ENCODE measurements at regions not wholly inside any gene's neighbourhood (a gene's known extent, or its start where the extent isn't known, plus 50 kb on each side); places are given as distances from the start of the nearest gene placed in this dataset.
"Not testable (repeated sequence)": the region's sequence is repeated elsewhere in the genome, so short reads cannot be mapped to it uniquely, and the experiment has no call there.

DNA sequence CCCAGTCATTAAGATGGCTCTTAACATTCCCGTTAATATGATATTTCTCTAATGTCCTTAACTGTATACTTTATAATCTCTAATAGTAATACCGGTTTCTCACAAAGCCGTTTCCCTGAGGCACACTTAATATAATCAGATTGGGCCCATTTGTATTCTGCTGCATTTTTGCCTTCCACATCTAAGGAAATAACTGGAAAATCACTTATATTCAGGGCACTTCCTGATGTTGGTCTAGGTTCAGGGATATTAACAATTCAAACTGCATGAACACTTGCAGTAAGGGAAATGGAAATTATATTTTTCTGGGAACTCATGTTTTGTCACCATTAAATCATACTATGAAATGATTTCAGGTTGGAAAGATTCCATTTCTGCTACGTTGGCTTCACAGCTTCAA lies 119.8 kb downstream of the TPR start:
- TF ChIP-seq, protein P1, sequence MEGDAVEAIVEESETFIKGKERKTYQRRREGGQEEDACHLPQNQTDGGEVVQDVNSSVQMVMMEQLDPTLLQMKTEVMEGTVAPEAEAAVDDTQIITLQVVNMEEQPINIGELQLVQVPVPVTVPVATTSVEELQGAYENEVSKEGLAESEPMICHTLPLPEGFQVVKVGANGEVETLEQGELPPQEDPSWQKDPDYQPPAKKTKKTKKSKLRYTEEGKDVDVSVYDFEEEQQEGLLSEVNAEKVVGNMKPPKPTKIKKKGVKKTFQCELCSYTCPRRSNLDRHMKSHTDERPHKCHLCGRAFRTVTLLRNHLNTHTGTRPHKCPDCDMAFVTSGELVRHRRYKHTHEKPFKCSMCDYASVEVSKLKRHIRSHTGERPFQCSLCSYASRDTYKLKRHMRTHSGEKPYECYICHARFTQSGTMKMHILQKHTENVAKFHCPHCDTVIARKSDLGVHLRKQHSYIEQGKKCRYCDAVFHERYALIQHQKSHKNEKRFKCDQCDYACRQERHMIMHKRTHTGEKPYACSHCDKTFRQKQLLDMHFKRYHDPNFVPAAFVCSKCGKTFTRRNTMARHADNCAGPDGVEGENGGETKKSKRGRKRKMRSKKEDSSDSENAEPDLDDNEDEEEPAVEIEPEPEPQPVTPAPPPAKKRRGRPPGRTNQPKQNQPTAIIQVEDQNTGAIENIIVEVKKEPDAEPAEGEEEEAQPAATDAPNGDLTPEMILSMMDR (IDR thresholded peaks at IDR 0.05; ENCODE audit: low read depth, low read length), result no peak
- no peak overlapping the region for H3K4me3 ChIP-seq (ENCODE audit: low read depth, low read length)
- DNase-seq (ENCODE audit: low read depth, low spot score), result no peak
- in situ Hi-C loops (cut with HindIII; ENCODE audit: low sequenced_read_pairs), result no loop called here

DNA sequence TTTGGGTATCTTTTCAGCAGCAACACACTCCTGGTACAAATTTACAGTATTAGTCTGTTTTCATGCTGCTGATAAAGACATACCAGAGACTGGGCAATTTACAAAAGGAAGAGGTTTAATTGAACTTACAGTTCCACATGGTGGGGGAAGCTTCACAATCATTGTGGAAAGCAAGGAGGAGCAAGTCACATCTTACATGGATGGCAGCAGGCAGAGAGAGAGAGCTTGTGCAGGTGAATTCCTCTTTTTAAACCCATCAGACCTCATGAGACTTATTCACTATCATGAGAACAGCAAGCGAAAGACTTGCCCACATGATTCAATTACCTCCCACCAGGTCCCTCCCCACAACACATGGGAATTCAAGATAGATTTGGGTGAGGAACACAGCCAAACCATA lies 124.5 kb downstream of the TPR start:
- in situ Hi-C loops (cut with HindIII; ENCODE audit: low sequenced_read_pairs), result no loop called here
- TF ChIP-seq, protein P1 (IDR thresholded peaks at IDR 0.05; ENCODE audit: low read depth, low read length), result no peak
- no peak for DNase-seq (ENCODE audit: low read depth, low spot score)
- H3K4me3 ChIP-seq (ENCODE audit: low read depth, low read length), result no peak overlapping the region

DNA sequence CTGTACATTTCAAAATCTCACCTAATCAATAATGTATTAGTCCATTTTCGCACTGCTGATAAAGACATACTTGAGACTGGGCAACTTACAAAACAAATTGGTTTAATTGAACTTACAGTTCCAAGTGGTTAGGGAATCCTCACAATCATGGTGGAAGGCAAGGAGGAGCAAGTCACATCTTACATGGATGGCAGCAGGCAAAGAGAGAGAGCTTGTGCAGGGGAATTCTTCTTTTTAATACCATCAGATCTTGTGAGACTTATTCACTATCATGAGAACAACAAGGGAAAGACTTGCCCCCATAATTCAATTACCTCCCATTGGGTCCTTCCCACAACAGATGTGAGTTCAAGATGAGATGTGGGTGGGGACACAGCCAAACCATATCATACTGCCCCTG lies 126.4 kb downstream of the TPR start:
- in situ Hi-C loops (cut with HindIII; ENCODE audit: low sequenced_read_pairs); DNase-seq (ENCODE audit: low read depth, low spot score); H3K4me3 ChIP-seq (ENCODE audit: low read depth, low read length): not testable (repeated sequence)

DNA sequence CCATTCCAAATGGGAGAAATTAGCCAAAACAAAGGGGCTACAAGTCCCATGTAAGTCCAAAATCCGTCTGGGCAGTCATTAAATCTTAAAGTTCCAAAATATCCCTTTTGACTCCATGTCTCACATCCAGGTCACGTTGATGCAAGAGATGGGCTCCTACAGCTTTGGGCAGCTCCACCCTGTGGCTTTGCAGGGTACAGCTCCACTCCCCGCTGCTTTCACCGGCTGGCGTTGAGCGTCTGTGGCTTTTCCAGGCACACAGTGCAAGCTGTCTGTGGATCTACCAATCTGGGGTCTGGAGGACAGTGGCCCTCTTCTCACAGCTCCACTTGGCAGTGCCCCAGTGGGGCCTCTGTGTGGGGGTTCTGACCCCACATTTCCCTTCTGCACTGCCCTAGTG lies 130.2 kb downstream of the TPR start:
- no peak for DNase-seq (ENCODE audit: low read depth, low spot score)
- in situ Hi-C loops (cut with HindIII; ENCODE audit: low sequenced_read_pairs), result no loop called here
- TF ChIP-seq, protein P1 (IDR thresholded peaks at IDR 0.05; ENCODE audit: low read depth, low read length), result peak; percentile 36
- no peak overlapping the region for H3K4me3 ChIP-seq (ENCODE audit: low read depth, low read length)
